Liver (tissue), 8 donors: ENCODE measurements at regions not wholly inside any gene's neighbourhood (a gene's known extent, or its start where the extent isn't known, plus 50 kb on each side); places are given as distances from the start of the nearest gene placed in this dataset.

Experiments used
- DNase-seq: peaks from one replicate; pipeline ENCODE4 v3.0.0-alpha.2; 2017; ENCODE audit warnings: low spot score
- H3K27ac ChIP-seq, 2 donors: one replicate each; pipeline ENCODE4 v1.7.0; 2013; ENCODE audit warnings: inconsistent platforms in 2 of 2, low read length in 2 of 2, control low read depth in 1 of 2, low read depth in 1 of 2, mild to moderate bottlenecking in 1 of 2
- H3K27me3 ChIP-seq, 4 donors: one replicate each; pipeline versions ENCODE4 v1.6.1 to v1.7.0; 2013; ENCODE audit warnings: low read length in 3 of 4, inconsistent platforms in 1 of 4, mild to moderate bottlenecking in 1 of 4, moderate library complexity in 1 of 4; ENCODE audit not compliant: control insufficient read depth in 4 of 4, insufficient read depth in 4 of 4
- H3K36me3 ChIP-seq, 4 donors: one replicate each; pipeline versions ENCODE4 v1.6.1 to v1.7.0; 2013; ENCODE audit warnings: low read length in 3 of 4, mild to moderate bottlenecking in 3 of 4, low read depth in 1 of 4, moderate library complexity in 1 of 4; ENCODE audit not compliant: control insufficient read depth in 4 of 4, insufficient read depth in 3 of 4
- H3K4me1 ChIP-seq, 4 donors: one replicate each; pipeline versions ENCODE4 v1.6.1 to v1.7.0; 2013; ENCODE audit warnings: low read length in 3 of 4, mild to moderate bottlenecking in 3 of 4, moderate library complexity in 1 of 4; ENCODE audit not compliant: control insufficient read depth in 4 of 4, insufficient read depth in 4 of 4
- H3K4me3 ChIP-seq, 3 donors: one replicate each; pipeline versions ENCODE4 v1.6.1 to v1.7.0; 2013; ENCODE audit warnings: low read length in 3 of 3, control low read depth in 1 of 3, low read depth in 1 of 3, mild to moderate bottlenecking in 1 of 3
- H3K9ac ChIP-seq, 2 donors: one replicate each; pipeline ENCODE4 v1.7.0; 2013; ENCODE audit warnings: low read length in 2 of 2, mild to moderate bottlenecking in 2 of 2, moderate library complexity in 2 of 2, control low read depth in 1 of 2, low read depth in 1 of 2
- H3K9me3 ChIP-seq, 4 donors: one replicate each; pipeline versions ENCODE4 v1.6.1 to v1.7.0; 2013; ENCODE audit warnings: low read length in 3 of 4; ENCODE audit not compliant: control insufficient read depth in 4 of 4
- EGR1 ChIP-seq, 2 donors: IDR thresholded peaks; 2 replicates each; pipeline ENCODE4 v1.6.1; 2016 to 2018; ENCODE audit warnings: antibody characterized with exemption in 2 of 2, low read depth in 2 of 2
- GABPA ChIP-seq, 2 donors: IDR thresholded peaks in 1 of 2; conservative IDR thresholded peaks in 1 of 2; 2 replicates each; pipeline ENCODE4 v1.6.1; 2016; ENCODE audit warnings: antibody characterized with exemption in 2 of 2, mild to moderate bottlenecking in 1 of 2, moderate library complexity in 1 of 2
- HNF4A ChIP-seq, 2 donors: conservative IDR thresholded peaks; 2 replicates each; pipeline ENCODE4 v1.6.1; 2016; ENCODE audit warnings: antibody characterized with exemption in 2 of 2, mild to moderate bottlenecking in 2 of 2
- HNF4G ChIP-seq: IDR thresholded peaks from 2 replicates; pipeline ENCODE4 v1.6.1; 2016; ENCODE audit warnings: antibody characterized with exemption
- JUND ChIP-seq, 2 donors: IDR thresholded peaks; 2 replicates each; pipeline ENCODE4 v1.6.1; 2016; ENCODE audit warnings: antibody characterized with exemption in 2 of 2
- NR2F2 ChIP-seq: IDR thresholded peaks from 2 replicates; pipeline ENCODE4 v1.6.1; 2016; ENCODE audit warnings: antibody characterized with exemption
- RAD21 ChIP-seq, 2 donors: IDR thresholded peaks; 2 replicates each; pipeline ENCODE4 v1.6.1; 2016; ENCODE audit warnings: antibody characterized with exemption in 2 of 2, mild to moderate bottlenecking in 2 of 2
- RXRA ChIP-seq, 2 donors: IDR thresholded peaks; 2 replicates each; pipeline ENCODE4 v1.6.1; 2017 to 2018; ENCODE audit warnings: antibody characterized with exemption in 2 of 2, mild to moderate bottlenecking in 1 of 2
- SP1 ChIP-seq: IDR thresholded peaks from 2 replicates; pipeline ENCODE4 v1.6.1; 2018; ENCODE audit warnings: antibody characterized with exemption, mild to moderate bottlenecking
- TAF1 ChIP-seq: conservative IDR thresholded peaks from 2 replicates; pipeline ENCODE4 v1.6.1; 2016; ENCODE audit warnings: antibody characterized with exemption, mild to moderate bottlenecking
- YY1 ChIP-seq: IDR thresholded peaks from 2 replicates; pipeline ENCODE4 v1.6.1; 2016; ENCODE audit warnings: antibody characterized with exemption, mild to moderate bottlenecking
- WGBS: extraction: QIAGEN DNeasy Blood & Tissue Kit; methylation state at CpG from one replicate; pipeline ENCODE4 v1.1.7; 2013; 5-methylcytosine and 5-hydroxymethylcytosine counted together
- TF ChIP-seq, protein P1 (sequence below): IDR thresholded peaks from 2 replicates; pipeline ENCODE4 v1.6.1; 2016; ENCODE audit warnings: antibody characterized with exemption
- TF ChIP-seq, protein P2 (sequence below): IDR thresholded peaks from 2 replicates; pipeline ENCODE4 v1.6.1; 2016; ENCODE audit warnings: antibody characterized with exemption
- TF ChIP-seq, protein P3 (sequence below): IDR thresholded peaks from 2 replicates; pipeline ENCODE4 v1.6.1; 2016; ENCODE audit warnings: antibody characterized with exemption, mild to moderate bottlenecking
- TF ChIP-seq, protein P4 (sequence below): fragments of 150-350 bp; IDR thresholded peaks from 2 replicates; pipeline ENCODE4 v1.5.1; 2017; ENCODE audit warnings: improper control_type of control experiment, low read depth, low read length; ENCODE audit not compliant: missing input control
- TF ChIP-seq, protein P5 (sequence below): IDR thresholded peaks from 2 replicates; pipeline ENCODE4 v1.6.1; 2016; ENCODE audit warnings: antibody characterized with exemption
- donor health status: healthy.
- donor health status: healthy.
- donor health status: healthy.
- donor health status: healthy.
- donor health status: healthy.

DNA sequence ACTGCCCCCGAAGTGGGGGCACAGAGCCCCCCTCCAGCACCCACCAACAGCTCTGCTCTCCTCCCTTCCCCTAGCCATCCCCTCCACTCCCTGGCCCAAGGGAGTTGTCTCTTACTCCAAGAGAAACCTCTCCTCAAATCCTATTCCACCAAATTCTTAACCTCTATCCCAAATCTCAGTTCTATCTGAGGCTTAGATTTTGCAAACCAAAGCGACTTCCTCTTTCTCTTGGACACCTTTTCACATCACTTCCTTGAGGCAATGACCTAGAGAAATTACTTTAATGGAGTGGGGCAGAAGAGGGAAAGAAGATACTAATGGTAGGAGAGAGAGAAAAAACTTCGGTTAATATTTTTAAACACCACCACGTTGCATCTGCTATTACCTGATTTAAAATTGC, 167.2 kb downstream of the SS18 start:
- Histone ChIP-seq H3K9me3 (no peaks in the 10 kb centered on the region), H3K27ac (no peak overlapping the region), H3K36me3 (no peaks in the 10 kb centered on the region), H3K4me3 (no peak overlapping the region), H3K27me3 (no peaks in the 10 kb centered on the region), H3K4me1 (no peaks in the 10 kb centered on the region), H3K9ac (no peak overlapping the region)
- TF ChIP-seq YY1 (no peak), HNF4G (no peak), HNF4A (conservative IDR thresholded peaks at IDR 0.05) (no peak), SP1 (no peak), NR2F2 (no peak), RAD21 (IDR thresholded peaks at IDR 0.05) (no peak), RXRA (IDR thresholded peaks at IDR 0.05) (no peak), JUND (IDR thresholded peaks at IDR 0.05) (no peak), GABPA (IDR thresholded peaks at IDR 0.05 in 1 of 2, conservative IDR thresholded peaks at IDR 0.05 in 1 of 2) (no peak), EGR1 (IDR thresholded peaks at IDR 0.05; ENCODE audit: low read depth in 2 of 2) (no peak), TAF1 (no peak)
- TF ChIP-seq, protein P1, sequence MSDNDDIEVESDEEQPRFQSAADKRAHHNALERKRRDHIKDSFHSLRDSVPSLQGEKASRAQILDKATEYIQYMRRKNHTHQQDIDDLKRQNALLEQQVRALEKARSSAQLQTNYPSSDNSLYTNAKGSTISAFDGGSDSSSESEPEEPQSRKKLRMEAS: no peak
- TF ChIP-seq, protein P2, sequence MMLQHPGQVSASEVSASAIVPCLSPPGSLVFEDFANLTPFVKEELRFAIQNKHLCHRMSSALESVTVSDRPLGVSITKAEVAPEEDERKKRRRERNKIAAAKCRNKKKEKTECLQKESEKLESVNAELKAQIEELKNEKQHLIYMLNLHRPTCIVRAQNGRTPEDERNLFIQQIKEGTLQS: no peak
- TF ChIP-seq, protein P3, sequence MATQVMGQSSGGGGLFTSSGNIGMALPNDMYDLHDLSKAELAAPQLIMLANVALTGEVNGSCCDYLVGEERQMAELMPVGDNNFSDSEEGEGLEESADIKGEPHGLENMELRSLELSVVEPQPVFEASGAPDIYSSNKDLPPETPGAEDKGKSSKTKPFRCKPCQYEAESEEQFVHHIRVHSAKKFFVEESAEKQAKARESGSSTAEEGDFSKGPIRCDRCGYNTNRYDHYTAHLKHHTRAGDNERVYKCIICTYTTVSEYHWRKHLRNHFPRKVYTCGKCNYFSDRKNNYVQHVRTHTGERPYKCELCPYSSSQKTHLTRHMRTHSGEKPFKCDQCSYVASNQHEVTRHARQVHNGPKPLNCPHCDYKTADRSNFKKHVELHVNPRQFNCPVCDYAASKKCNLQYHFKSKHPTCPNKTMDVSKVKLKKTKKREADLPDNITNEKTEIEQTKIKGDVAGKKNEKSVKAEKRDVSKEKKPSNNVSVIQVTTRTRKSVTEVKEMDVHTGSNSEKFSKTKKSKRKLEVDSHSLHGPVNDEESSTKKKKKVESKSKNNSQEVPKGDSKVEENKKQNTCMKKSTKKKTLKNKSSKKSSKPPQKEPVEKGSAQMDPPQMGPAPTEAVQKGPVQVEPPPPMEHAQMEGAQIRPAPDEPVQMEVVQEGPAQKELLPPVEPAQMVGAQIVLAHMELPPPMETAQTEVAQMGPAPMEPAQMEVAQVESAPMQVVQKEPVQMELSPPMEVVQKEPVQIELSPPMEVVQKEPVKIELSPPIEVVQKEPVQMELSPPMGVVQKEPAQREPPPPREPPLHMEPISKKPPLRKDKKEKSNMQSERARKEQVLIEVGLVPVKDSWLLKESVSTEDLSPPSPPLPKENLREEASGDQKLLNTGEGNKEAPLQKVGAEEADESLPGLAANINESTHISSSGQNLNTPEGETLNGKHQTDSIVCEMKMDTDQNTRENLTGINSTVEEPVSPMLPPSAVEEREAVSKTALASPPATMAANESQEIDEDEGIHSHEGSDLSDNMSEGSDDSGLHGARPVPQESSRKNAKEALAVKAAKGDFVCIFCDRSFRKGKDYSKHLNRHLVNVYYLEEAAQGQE: no peak
- TF ChIP-seq, protein P4, sequence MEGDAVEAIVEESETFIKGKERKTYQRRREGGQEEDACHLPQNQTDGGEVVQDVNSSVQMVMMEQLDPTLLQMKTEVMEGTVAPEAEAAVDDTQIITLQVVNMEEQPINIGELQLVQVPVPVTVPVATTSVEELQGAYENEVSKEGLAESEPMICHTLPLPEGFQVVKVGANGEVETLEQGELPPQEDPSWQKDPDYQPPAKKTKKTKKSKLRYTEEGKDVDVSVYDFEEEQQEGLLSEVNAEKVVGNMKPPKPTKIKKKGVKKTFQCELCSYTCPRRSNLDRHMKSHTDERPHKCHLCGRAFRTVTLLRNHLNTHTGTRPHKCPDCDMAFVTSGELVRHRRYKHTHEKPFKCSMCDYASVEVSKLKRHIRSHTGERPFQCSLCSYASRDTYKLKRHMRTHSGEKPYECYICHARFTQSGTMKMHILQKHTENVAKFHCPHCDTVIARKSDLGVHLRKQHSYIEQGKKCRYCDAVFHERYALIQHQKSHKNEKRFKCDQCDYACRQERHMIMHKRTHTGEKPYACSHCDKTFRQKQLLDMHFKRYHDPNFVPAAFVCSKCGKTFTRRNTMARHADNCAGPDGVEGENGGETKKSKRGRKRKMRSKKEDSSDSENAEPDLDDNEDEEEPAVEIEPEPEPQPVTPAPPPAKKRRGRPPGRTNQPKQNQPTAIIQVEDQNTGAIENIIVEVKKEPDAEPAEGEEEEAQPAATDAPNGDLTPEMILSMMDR: no peak
- 91% methylated on average over 4 of the region's 4 CpGs for WGBS
- no peak for DNase-seq

DNA sequence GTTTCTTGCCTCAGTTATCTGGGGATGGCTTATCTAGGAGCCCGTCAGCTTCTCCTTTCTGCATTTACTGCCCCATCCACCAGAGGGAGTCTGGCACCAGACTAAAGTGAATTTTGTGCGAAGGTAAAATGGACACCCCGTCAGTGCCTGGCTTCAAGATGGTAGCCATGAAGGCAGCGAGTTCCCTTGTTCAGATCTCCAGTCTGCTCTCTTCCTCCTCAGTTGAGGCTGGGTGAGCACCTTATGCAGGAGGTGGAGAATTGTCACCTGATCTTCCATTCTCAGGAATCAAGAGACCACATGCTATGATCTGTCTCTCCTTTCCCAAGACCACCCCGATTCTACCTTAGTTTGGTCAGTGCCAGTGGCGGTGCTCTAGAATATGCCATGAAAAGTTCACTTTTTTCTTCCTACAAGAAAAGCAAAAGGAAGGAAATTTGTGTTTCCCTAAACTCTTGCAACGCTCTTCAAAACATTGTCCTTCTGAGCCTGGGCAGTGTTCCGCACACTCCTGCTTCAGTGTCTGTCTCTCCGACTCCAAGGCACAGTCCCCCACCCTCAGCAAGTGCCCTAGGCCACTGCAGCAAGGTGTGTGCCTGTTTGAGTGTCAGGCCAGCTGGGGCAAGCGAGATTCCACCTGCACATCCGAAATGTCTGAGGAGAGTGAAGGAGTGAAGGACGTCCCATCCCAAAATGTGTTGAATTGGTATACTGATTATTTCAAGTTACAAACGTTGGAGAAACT, 168.6 kb downstream of the SS18 start:
- WGBS: 75% methylated on average over 13 of the region's 13 CpGs
- Histone ChIP-seq H3K4me1 (no peaks in the 10 kb centered on the region), H3K27me3 (no peaks in the 10 kb centered on the region), H3K36me3 (no peaks in the 10 kb centered on the region), H3K4me3 (peak overlapping the region in 1 of 3 donors; percentile 2), H3K9ac (no peak overlapping the region), H3K9me3 (no peaks in the 10 kb centered on the region), H3K27ac (no peak overlapping the region)
- DNase-seq: no peak
- TF ChIP-seq, protein P4: peak; percentile 65
- TF ChIP-seq NR2F2 (no peak), HNF4G (no peak), GABPA (IDR thresholded peaks at IDR 0.05 in 1 of 2, conservative IDR thresholded peaks at IDR 0.05 in 1 of 2) (no peak), HNF4A (conservative IDR thresholded peaks at IDR 0.05) (no peak), JUND (IDR thresholded peaks at IDR 0.05) (no peak), YY1 (peak; percentile 95), RAD21 (IDR thresholded peaks at IDR 0.05) (peak; percentile 83 to 86)
- TF ChIP-seq, protein P5, sequence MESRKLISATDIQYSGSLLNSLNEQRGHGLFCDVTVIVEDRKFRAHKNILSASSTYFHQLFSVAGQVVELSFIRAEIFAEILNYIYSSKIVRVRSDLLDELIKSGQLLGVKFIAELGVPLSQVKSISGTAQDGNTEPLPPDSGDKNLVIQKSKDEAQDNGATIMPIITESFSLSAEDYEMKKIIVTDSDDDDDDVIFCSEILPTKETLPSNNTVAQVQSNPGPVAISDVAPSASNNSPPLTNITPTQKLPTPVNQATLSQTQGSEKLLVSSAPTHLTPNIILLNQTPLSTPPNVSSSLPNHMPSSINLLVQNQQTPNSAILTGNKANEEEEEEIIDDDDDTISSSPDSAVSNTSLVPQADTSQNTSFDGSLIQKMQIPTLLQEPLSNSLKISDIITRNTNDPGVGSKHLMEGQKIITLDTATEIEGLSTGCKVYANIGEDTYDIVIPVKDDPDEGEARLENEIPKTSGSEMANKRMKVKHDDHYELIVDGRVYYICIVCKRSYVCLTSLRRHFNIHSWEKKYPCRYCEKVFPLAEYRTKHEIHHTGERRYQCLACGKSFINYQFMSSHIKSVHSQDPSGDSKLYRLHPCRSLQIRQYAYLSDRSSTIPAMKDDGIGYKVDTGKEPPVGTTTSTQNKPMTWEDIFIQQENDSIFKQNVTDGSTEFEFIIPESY: no peak
- TF ChIP-seq, protein P3: no peak
